HEK293 (cell line): ENCODE measurements at regions not wholly inside any gene's neighbourhood (a gene's known extent, or its start where the extent isn't known, plus 50 kb on each side); places are given as distances from the start of the nearest gene placed in this dataset.

Experiments used
- CTCF ChIA-PET: fragments of 350-600 bp; formaldehyde crosslinking; extraction: SDS; loops from one replicate; lab custom pipeline; 2021; ENCODE audit warnings: antibody characterized with exemption; lab: Yijun Ruan, JAX
- POLR2A ChIA-PET: fragments of 300-600 bp; formaldehyde crosslinking; extraction: SDS; loops from one replicate; lab custom pipeline; 2020; ENCODE audit warnings: antibody characterized with exemption, inconsistent platforms; lab: Yijun Ruan, JAX
- H3K27ac ChIP-seq: fragments of 200-500 bp; sonication (Bioruptor generic); 2 replicates; pipeline ENCODE4 v1.5.1; 2014; ENCODE audit warnings: low read depth, low read length, control low read depth, inconsistent platforms; ENCODE audit errors: extremely low read depth
- H3K36me3 ChIP-seq, 2 experiments: fragments of 200-500 bp in 1 of 2; sonication (Bioruptor generic) in 1 of 2; 1 replicate in 1 of 2; 2 replicates in 1 of 2; pipeline ENCODE4 v1.5.1; 2014 to 2017; ENCODE audit warnings: inconsistent platforms in 2 of 2, low read length in 2 of 2; ENCODE audit not compliant: control insufficient read depth in 2 of 2, insufficient read depth in 1 of 2
- H3K4me1 ChIP-seq: fragments of 200-500 bp; sonication (Bioruptor generic); 2 replicates; pipeline ENCODE4 v1.5.1; 2014; ENCODE audit warnings: mild to moderate bottlenecking, low read length, inconsistent platforms; ENCODE audit not compliant: control insufficient read depth, insufficient read depth
- H3K4me3 ChIP-seq: 2 replicates; pipeline ENCODE4 v1.5.1; 2011; ENCODE audit warnings: low read depth, mild to moderate bottlenecking, control low read depth, low read length, moderate library complexity
- H3K9me3 ChIP-seq: fragments of 200-500 bp; sonication (Bioruptor generic); 2 replicates; pipeline ENCODE4 v1.5.1; 2014; ENCODE audit warnings: low read depth, low read length, inconsistent platforms; ENCODE audit not compliant: control insufficient read depth, insufficient read depth
- BCL11B ChIP-seq: fragments of 450-650 bp; formaldehyde crosslinking; IDR thresholded peaks from 2 replicates; pipeline ENCODE4 v1.5.1; 2016; ENCODE audit warnings: low read depth, missing biosample characterization, missing genetic modification characterization
- TRIM28 ChIP-seq: IDR thresholded peaks from 2 replicates; pipeline ENCODE4 v1.6.1; 2011; ENCODE audit warnings: low read length, control low read depth, borderline replicate concordance
- ZBTB8A ChIP-seq: fragments of 450-650 bp; formaldehyde crosslinking; IDR thresholded peaks from 2 replicates; pipeline ENCODE4 v1.5.1; 2016; ENCODE audit warnings: missing biosample characterization, missing genetic modification characterization
- ZNF311 ChIP-seq: fragments of 450-650 bp; formaldehyde crosslinking; IDR thresholded peaks from 2 replicates; pipeline ENCODE4 v1.5.1; 2017; ENCODE audit warnings: missing biosample characterization, missing genetic modification characterization, borderline replicate concordance
- ZNF473 ChIP-seq: fragments of 450-650 bp; formaldehyde crosslinking; IDR thresholded peaks from 2 replicates; pipeline ENCODE4 v1.5.1; 2017; ENCODE audit warnings: missing biosample characterization, missing genetic modification characterization
- ZNF623 ChIP-seq: fragments of 450-650 bp; formaldehyde crosslinking; IDR thresholded peaks from 2 replicates; pipeline ENCODE4 v1.5.1; 2016; ENCODE audit warnings: missing biosample characterization, missing genetic modification characterization
- ZNF664 ChIP-seq: fragments of 450-650 bp; formaldehyde crosslinking; IDR thresholded peaks from 2 replicates; pipeline ENCODE4 v1.5.1; 2016; ENCODE audit warnings: missing biosample characterization, missing genetic modification characterization
- ZNF747 ChIP-seq: fragments of 450-650 bp; formaldehyde crosslinking; IDR thresholded peaks from 2 replicates; pipeline ENCODE4 v1.5.1; 2016; ENCODE audit warnings: missing biosample characterization, missing genetic modification characterization
- ZNF792 ChIP-seq: fragments of 450-650 bp; formaldehyde crosslinking; IDR thresholded peaks from 2 replicates; pipeline ENCODE4 v1.5.1; 2016; ENCODE audit warnings: missing biosample characterization, missing genetic modification characterization
- TF ChIP-seq, protein P1 (sequence below): fragments of 450-650 bp; formaldehyde crosslinking; IDR thresholded peaks from 2 replicates; pipeline ENCODE4 v1.5.1; 2016; ENCODE audit warnings: missing biosample characterization, missing genetic modification characterization
- TF ChIP-seq, protein P2 (sequence below): fragments of 450-650 bp; formaldehyde crosslinking; IDR thresholded peaks from 2 replicates; pipeline ENCODE4 v1.5.1; 2016; ENCODE audit warnings: missing biosample characterization, missing genetic modification characterization
- TF ChIP-seq, protein P3 (sequence below): fragments of 450-650 bp; formaldehyde crosslinking; IDR thresholded peaks from 2 replicates; pipeline ENCODE4 v1.5.1; 2016; ENCODE audit warnings: missing biosample characterization, missing genetic modification characterization
- TF ChIP-seq, protein P4 (sequence below): fragments of 450-650 bp; formaldehyde crosslinking; IDR thresholded peaks from 2 replicates; pipeline ENCODE4 v1.5.1; 2017; ENCODE audit warnings: missing biosample characterization, missing genetic modification characterization
- TF ChIP-seq, protein P5 (sequence below): fragments of 450-650 bp; formaldehyde crosslinking; IDR thresholded peaks from 2 replicates; pipeline ENCODE4 v1.5.1; 2016; ENCODE audit warnings: missing biosample characterization, missing genetic modification characterization, borderline replicate concordance
- TF ChIP-seq, protein P6 (sequence below): fragments of 450-650 bp; formaldehyde crosslinking; IDR thresholded peaks from 2 replicates; pipeline ENCODE4 v1.5.1; 2016; ENCODE audit warnings: missing biosample characterization, missing genetic modification characterization

DNA sequence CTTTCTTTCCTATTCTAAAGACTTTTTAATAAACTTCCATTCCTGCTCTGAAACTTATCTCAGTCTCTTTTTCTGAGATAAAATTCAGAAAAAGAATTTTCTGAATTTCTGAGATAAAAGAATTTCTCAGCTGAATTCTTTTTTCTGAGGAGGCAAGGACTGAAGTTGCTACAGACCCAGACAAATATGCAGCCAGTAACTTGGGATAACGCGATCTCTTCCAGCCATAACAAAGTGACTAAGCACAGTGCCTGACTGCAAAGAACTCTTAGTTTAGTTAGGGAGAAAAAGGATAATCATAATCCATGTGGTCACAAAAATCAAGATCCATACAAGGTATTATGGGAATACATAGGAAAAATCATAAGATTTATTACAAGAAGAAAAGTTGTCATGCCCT, 222.0 kb upstream of the GAP43 start (continued):
- TF ChIP-seq ZBTB8A (tag by site-specific recombination), result no peak
- TF ChIP-seq BCL11B (tag by site-specific recombination), result no peak
- TF ChIP-seq, protein P1, sequence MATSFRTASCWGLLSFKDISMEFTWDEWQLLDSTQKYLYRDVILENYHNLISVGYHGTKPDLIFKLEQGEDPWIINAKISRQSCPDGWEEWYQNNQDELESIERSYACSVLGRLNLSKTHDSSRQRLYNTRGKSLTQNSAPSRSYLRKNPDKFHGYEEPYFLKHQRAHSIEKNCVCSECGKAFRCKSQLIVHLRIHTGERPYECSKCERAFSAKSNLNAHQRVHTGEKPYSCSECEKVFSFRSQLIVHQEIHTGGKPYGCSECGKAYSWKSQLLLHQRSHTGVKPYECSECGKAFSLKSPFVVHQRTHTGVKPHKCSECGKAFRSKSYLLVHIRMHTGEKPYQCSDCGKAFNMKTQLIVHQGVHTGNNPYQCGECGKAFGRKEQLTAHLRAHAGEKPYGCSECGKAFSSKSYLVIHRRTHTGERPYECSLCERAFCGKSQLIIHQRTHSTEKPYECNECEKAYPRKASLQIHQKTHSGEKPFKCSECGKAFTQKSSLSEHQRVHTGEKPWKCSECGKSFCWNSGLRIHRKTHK (tag by site-specific recombination), result no peak
- TF ChIP-seq, protein P2, sequence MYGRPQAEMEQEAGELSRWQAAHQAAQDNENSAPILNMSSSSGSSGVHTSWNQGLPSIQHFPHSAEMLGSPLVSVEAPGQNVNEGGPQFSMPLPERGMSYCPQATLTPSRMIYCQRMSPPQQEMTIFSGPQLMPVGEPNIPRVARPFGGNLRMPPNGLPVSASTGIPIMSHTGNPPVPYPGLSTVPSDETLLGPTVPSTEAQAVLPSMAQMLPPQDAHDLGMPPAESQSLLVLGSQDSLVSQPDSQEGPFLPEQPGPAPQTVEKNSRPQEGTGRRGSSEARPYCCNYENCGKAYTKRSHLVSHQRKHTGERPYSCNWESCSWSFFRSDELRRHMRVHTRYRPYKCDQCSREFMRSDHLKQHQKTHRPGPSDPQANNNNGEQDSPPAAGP, result no peak
- no peak for TF ChIP-seq ZNF792 (tag by site-specific recombination)
- TF ChIP-seq ZNF623, result no peak
- TF ChIP-seq ZNF664, result no peak

DNA sequence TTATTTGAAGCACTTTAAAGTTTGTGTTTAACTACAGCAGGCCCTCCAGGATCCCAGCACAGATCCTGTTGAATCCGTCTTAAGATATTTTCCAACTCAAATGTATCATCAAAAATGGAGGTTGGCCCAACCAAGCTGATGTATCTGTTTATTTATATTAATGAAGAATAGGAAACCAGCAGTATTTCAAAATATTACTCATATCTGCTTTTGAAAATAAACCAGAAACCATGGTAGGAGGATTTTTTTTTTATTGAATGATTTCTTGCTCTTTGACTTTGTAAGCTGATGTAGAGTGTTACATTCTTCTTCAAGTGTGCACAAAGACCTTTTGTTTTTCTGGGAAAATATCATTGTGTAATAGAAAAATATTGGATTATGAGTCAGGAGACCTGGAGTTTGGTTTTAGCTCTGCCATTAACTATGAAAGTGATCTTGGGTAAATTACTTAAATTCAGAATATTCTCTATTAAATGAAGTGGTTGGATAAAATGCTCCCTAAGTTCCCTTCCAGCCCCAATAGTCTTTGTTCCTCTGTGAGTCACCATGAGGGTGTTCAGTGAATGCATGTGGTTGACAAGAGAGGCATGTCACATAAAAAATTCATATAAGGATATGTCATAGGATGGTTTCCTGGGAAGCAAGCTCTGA, 221.3 kb upstream of the GAP43 start:
- Histone ChIP-seq H3K9me3 (no peaks in the 10 kb centered on the region), H3K4me1 (no peaks in the 10 kb centered on the region), H3K36me3 (no peaks in the 10 kb centered on the region), H3K4me3 (no peak overlapping the region), H3K27ac (no peak overlapping the region)
- CTCF ChIA-PET, result no interaction called here
- POLR2A ChIA-PET, result no interaction called here
- TF ChIP-seq ZBTB8A (tag by site-specific recombination) (no peak), TRIM28 (no peak), ZNF311 (no peak), ZNF747 (tag by site-specific recombination) (no peak), ZNF473 (tag by site-specific recombination) (no peak)
- TF ChIP-seq, protein P3, sequence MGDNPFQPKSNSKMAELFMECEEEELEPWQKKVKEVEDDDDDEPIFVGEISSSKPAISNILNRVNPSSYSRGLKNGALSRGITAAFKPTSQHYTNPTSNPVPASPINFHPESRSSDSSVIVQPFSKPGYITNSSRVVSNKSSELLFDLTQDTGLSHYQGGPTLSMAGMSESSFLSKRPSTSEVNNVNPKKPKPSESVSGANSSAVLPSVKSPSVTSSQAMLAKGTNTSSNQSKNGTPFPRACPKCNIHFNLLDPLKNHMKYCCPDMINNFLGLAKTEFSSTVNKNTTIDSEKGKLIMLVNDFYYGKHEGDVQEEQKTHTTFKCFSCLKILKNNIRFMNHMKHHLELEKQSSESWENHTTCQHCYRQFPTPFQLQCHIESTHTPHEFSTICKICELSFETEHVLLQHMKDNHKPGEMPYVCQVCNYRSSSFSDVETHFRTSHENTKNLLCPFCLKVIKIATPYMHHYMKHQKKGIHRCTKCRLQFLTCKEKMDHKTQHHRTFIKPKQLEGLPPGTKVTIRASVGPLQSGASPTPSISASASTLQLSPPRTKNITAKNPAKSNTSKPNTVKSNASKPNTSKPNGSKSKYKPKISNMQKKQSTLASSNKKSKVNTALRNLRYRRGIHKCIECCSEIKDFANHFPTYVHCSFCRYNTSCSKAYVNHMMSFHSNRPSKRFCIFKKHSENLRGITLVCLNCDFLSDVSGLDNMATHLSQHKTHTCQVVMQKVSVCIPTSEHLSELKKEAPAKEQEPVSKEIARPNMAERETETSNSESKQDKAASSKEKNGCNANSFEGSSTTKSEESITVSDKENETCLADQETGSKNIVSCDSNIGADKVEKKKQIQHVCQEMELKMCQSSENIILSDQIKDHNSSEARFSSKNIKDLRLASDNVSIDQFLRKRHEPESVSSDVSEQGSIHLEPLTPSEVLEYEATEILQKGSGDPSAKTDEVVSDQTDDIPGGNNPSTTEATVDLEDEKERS (tag by site-specific recombination), result no peak
- TF ChIP-seq, protein P4, sequence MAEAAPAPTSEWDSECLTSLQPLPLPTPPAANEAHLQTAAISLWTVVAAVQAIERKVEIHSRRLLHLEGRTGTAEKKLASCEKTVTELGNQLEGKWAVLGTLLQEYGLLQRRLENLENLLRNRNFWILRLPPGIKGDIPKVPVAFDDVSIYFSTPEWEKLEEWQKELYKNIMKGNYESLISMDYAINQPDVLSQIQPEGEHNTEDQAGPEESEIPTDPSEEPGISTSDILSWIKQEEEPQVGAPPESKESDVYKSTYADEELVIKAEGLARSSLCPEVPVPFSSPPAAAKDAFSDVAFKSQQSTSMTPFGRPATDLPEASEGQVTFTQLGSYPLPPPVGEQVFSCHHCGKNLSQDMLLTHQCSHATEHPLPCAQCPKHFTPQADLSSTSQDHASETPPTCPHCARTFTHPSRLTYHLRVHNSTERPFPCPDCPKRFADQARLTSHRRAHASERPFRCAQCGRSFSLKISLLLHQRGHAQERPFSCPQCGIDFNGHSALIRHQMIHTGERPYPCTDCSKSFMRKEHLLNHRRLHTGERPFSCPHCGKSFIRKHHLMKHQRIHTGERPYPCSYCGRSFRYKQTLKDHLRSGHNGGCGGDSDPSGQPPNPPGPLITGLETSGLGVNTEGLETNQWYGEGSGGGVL (tag by site-specific recombination), result no peak
- TF ChIP-seq, protein P5, sequence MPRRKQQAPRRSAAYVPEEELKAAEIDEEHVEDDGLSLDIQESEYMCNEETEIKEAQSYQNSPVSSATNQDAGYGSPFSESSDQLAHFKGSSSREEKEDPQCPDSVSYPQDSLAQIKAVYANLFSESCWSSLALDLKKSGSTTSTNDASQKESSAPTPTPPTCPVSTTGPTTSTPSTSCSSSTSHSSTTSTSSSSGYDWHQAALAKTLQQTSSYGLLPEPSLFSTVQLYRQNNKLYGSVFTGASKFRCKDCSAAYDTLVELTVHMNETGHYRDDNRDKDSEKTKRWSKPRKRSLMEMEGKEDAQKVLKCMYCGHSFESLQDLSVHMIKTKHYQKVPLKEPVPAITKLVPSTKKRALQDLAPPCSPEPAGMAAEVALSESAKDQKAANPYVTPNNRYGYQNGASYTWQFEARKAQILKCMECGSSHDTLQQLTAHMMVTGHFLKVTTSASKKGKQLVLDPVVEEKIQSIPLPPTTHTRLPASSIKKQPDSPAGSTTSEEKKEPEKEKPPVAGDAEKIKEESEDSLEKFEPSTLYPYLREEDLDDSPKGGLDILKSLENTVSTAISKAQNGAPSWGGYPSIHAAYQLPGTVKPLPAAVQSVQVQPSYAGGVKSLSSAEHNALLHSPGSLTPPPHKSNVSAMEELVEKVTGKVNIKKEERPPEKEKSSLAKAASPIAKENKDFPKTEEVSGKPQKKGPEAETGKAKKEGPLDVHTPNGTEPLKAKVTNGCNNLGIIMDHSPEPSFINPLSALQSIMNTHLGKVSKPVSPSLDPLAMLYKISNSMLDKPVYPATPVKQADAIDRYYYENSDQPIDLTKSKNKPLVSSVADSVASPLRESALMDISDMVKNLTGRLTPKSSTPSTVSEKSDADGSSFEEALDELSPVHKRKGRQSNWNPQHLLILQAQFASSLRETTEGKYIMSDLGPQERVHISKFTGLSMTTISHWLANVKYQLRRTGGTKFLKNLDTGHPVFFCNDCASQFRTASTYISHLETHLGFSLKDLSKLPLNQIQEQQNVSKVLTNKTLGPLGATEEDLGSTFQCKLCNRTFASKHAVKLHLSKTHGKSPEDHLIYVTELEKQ (tag by site-specific recombination), result no peak
- TF ChIP-seq, protein P6, sequence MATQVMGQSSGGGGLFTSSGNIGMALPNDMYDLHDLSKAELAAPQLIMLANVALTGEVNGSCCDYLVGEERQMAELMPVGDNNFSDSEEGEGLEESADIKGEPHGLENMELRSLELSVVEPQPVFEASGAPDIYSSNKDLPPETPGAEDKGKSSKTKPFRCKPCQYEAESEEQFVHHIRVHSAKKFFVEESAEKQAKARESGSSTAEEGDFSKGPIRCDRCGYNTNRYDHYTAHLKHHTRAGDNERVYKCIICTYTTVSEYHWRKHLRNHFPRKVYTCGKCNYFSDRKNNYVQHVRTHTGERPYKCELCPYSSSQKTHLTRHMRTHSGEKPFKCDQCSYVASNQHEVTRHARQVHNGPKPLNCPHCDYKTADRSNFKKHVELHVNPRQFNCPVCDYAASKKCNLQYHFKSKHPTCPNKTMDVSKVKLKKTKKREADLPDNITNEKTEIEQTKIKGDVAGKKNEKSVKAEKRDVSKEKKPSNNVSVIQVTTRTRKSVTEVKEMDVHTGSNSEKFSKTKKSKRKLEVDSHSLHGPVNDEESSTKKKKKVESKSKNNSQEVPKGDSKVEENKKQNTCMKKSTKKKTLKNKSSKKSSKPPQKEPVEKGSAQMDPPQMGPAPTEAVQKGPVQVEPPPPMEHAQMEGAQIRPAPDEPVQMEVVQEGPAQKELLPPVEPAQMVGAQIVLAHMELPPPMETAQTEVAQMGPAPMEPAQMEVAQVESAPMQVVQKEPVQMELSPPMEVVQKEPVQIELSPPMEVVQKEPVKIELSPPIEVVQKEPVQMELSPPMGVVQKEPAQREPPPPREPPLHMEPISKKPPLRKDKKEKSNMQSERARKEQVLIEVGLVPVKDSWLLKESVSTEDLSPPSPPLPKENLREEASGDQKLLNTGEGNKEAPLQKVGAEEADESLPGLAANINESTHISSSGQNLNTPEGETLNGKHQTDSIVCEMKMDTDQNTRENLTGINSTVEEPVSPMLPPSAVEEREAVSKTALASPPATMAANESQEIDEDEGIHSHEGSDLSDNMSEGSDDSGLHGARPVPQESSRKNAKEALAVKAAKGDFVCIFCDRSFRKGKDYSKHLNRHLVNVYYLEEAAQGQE (tag by site-specific recombination), result no peak
